ENCODE measurements at regions not wholly inside any gene's neighbourhood (a gene's known extent, or its start where the extent isn't known, plus 50 kb on each side); places are given as distances from the start of the nearest gene placed in this dataset.
"Not testable (repeated sequence)": the region's sequence is repeated elsewhere in the genome, so short reads cannot be mapped to it uniquely, and the experiment has no call there.

- no peak for DNase-seq (ENCODE audit: low spot score)
These were observed 91.4 kb upstream of the LHX1 start for GRCh38 chr17:36845916-36846315.

DNA sequence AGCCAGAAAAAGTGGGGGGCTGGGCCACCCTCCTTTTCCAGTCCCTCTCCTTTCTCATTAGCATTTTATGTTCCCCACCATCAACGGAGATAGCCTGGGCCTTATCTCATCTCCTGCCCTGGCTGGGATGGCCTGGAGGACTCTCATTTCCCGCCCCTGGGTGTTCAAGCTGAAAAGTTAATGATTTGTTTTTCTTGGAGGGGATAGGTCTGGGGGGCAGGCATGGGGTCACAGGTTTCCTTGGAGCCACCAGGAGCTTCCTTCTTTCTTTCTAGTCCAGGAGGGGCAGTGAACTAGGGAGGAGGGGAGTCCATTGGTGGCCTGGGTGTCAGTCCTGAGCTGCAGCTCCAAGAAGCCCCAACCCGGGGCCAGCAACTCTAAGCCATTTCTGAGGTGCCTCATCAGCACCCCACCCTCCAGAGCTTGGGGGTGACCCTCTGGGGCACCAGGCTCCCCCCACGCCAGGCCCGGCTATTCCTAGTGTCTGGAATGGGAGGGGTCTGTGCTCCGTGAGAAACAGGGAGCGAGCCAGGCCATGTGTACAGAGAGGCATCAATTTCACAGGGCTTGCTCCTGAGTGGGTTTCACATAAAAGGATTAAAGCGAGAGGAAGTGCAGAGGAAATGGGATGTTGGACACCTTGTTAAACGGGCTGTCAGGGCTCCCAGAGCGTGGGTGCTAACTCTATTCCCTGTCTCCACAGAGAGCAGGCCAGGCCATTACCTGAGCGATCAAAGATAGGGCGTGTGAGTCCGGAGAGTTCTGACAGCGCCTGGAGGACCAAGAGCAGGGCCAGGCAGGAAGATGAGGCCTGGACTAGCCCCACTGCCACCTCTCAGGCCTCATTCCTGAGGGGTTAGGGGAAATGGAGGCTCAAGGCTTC lies 90.6 kb upstream of the LHX1 start:
- DNase-seq (ENCODE audit: low spot score), result no peak

DNA sequence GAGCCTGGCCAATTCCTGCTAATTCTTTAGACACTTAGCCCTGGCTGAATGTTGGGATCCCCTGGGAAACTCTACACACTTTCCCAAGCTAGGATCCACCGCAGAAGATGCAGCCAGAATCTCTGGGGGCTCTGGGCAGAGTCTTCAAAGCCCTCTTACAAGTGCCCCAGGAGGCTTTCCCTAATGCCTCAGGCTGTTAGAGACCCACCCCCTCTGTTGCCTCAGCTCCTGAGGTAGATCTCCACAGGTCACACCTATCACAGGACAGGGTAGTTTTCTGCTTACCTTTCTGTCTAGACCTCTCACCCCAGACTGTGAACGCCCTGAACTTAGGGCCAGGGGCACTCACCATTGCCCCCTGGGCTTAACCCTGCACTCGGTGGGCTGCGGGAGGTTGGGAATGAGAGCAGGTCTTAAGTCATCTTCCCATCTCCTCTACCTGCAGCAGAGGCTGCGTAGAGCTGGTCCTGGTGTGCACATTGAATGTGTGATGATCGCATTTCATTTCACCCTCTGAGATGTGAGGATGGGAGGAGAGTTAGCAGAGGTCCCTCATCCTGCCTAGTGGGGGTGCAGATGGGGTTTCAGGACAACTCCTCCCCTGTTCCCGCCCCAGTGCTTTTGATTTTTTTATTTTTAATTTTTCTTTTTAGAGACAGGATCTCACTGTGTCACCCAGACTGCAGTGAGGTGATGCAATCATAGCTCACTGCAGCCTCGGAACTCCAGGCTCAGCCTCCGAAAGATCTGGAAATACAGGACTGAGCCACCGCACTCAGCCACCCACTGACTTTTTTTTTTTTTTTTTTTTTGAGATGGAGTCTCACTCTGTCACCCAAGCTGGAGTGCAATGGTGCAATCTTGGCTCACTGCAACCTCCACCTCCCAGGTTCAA lies 89.0 kb upstream of the LHX1 start:
- DNase-seq (ENCODE audit: low spot score), result no peak

GRCh38 chr17:36849020-36849419 lies 88.3 kb upstream of the LHX1 start:
- not testable (repeated sequence) for DNase-seq (ENCODE audit: low spot score)

- no peak for DNase-seq (ENCODE audit: low spot score)
These were observed 87.4 kb upstream of the LHX1 start for GRCh38 chr17:36849871-36850348.

DNA sequence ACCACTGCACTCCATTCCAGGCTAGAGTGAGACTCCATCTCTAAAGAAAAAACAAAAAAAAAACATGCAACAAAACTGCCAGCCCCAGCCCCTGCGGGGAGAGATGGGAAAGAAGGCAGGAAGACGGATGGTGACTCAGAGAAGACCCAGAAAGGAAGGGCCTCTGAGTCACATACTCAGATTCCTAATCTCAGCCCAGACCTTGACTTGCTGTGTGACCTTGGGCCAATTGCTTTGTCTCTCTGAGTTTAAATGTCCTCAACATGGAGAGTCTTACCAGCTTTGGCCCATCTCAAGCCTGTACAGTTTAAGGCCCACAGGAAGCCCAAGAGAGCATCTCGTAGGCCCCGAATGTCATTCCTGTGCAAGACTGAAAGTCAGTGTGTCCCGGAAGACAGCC lies 86.5 kb upstream of the LHX1 start:
- no peak for DNase-seq (ENCODE audit: low spot score)

DNA sequence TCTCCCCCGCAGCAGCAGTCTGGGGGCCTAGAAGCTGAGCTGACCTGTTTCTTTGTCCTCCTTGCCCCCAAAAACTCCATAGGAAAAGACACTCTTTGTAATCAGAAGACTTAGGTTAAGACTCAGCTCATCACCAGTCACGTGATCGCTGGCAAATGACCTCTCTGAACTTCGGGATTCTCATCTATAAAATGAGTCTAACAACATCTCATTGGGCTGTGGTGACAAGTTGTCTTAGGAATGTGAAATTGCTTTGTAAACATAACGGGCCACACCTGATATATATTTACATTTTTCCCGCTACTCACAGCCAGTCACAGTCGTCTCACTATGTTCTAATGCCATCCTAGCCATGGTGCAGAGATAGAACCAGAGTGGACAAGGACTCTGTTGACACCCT lies 86.0 kb upstream of the LHX1 start:
- no peak for DNase-seq (ENCODE audit: low spot score)

DNA sequence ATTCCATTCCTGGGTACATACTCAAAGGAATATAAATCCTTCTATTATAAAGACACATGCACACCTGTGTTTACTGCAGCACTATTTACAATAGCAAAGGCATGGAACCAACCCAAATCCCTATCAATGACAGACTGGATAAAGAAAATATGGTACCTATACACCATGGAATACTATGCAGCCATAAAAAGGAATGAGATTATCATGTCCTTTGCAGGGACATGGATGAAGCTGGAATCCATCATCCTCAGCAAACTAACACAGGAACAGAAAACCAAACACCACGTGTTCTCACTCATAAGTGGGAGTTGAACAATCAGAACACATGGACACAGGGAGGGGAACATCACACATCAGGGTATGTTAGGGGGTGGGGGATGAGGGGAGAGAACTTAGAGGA lies 84.8 kb upstream of the LHX1 start:
- DNase-seq (ENCODE audit: low spot score), result not testable (repeated sequence)

DNA sequence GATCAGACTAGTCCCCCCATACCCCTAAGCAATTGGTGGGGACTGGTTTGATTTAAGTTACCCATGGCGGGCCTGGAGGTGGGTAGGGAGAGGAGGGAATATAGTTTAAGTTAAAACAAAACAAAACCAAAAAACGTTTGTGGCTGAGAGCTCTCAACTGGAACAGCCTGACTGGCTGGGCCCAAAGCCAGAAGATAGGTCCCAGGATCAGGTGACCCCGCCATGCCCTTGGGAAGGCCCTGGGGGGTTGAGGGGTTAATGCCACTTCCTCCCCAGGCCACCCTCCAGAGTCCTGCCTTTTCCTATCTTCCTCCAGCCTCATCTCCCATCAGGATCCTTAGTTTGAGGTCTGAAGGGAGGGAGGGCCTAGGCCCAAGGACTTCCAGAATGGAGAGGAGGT lies 82.3 kb upstream of the LHX1 start:
- no peak for DNase-seq (ENCODE audit: low spot score)

- no peak for DNase-seq (ENCODE audit: low spot score)
These were observed 81.8 kb upstream of the LHX1 start for GRCh38 chr17:36855459-36855858.

- DNase-seq (ENCODE audit: low spot score), result no peak
These were observed 81.1 kb upstream of the LHX1 start for GRCh38 chr17:36856222-36856621.

- no peak for DNase-seq (ENCODE audit: low spot score)
These were observed 80.3 kb upstream of the LHX1 start for GRCh38 chr17:36856903-36857381.

DNA sequence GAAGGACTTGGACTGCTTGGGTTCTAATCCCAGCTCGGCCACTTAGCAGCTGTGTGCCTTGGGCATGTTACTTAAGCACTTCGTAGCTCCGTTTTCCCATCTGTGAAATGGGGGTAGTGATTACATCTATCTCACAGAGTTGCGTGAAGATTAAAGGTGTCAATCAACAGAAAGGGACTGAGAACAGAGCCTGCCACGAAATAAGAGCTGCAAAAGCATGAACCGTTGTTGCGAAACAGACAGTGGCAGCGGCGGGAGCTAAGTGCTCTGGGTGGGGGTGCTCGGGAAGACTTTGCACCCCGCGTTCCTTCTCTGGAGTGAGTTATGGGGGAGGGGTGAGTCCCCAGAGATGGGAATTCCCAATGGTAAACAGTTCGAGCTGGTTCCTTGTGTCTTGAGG lies 79.6 kb upstream of the LHX1 start:
- no peak for DNase-seq (ENCODE audit: low spot score)

DNA sequence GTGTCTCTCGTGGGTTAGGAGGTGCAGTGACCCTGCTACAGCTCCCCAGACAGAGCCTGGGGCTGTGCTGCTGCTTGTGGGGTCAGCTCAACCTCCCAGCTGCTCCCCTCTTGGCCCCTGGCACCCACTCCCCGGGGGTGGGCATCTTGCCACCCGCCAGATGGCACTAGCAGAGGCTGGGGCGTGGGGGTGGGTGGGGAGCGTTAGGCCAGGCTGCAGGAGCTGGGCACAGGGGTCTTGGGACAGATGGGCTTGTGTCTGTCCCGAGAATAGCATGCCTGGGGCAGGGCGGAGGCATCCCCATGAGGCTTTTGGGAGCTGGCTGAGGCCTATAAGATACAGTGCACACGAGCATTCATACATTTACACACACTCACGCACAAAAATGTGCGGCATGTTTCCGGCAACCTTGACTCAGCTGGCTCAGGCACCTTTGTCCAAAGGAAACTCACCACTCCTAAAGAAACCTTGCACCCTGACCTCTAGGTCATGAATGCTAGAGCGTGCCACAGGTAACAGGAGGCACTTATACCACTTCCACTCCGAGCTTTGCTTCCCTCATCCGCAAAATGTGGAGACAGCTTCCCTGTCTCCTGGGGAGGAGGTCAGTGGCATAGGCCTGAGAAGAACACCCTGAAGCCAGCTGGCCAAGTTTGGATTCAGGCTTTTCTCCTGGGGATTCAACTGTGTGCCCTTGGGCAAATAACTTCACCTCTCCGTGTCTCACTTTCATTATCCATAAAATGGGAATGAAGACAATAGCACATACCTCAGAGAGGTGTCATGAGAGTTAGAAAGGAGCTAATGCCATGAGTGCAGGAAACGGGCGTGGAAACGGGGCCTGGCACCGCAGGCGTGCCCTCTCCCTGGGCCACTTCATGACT lies 78.9 kb upstream of the LHX1 start:
- DNase-seq (ENCODE audit: low spot score), result no peak

DNA sequence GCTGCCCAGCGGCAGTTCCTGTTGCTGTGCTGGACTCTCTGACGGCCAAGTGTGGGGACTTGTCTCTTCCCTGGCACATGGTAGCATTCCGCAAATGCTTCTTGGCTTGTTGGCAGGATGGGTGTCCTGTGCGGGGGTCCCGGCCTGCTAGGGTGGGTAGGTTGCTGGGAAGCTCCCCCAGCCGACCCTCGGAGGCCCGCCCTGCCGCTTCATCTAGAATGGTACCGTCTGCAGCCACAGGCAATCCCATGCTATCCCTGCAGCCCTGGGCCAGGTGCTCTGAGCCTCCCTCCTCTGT lies 78.3 kb upstream of the LHX1 start:
- DNase-seq (ENCODE audit: low spot score), result no peak

DNA sequence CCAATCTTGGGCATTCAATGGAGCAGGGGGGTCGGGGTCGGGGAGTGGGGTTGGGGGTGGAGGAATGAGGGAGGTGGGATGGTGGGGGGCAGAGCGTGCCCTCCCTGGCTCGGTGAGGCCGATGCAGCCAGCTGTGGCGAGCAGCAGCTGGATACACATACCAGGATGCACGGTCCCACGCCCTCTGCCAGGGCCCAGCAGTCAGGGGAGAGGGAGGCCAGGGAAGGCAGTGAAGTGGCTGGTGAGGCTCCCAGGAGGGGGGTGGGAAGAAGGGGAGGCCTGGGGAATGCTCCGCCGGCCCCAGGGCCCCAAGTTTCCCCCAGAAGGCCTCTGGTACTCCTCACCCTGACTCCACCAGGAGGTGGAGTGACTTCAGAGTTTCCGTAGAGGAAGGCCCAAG lies 77.6 kb upstream of the LHX1 start:
- no peak for DNase-seq (ENCODE audit: low spot score)

DNA sequence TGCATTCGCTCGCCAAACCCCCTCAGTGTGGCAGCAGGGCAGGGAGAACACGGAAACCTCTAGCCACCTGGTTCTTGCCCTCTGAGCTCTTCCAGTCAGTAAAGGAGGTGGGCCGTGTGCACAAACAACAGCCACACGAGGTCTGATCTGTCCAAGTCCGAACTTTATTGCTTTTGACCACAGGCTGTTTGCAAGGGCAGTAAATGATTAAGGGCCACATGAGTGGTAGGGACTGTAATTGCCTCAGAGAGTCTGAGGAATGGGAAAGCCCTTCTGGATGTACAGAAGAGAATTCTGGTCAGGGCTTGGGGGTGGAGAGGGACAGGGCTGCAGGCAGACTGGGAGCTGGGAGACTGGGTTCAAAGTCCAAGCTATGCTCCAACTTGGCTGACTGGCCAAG lies 75.7 kb upstream of the LHX1 start:
- no peak for DNase-seq (ENCODE audit: low spot score)

DNA sequence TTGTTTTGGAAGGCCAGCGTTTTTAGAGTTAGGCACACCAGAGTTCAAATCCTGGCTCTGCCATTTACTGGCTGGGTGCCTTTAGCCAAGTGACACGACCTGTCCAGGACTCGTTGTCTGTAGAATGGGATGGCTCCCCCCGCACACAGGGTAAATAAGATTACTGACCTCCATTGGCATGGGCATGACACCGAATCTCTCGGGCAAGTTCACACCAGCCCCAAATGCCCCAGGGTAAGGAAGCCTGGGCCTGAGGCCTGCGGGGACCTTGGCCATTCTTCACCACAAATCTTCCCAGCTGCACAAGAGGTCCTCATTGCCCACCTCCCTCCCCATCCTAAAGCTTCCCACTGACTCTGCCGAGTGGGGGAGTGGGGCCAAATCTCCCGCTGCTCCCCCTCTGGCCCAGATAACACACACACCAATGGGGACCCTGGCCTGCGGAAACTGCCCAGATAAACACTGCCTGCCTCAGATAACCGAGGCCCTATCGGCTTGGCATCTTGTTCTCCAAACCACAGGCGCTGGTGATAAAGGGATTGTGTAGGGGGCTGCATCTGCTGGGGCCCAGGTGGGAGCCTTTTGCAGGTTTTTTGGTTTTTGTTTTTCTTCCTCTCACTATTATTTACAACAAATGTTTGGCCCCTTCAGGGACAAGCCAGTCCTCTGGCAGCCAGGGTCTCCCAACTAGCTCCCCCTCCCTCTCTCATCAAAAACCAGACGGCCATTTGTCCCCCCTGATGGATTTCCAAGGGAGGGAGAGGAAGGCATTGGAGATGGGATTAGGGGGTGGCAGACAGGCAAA lies 75.0 kb upstream of the LHX1 start:
- DNase-seq (ENCODE audit: low spot score), result no peak

DNA sequence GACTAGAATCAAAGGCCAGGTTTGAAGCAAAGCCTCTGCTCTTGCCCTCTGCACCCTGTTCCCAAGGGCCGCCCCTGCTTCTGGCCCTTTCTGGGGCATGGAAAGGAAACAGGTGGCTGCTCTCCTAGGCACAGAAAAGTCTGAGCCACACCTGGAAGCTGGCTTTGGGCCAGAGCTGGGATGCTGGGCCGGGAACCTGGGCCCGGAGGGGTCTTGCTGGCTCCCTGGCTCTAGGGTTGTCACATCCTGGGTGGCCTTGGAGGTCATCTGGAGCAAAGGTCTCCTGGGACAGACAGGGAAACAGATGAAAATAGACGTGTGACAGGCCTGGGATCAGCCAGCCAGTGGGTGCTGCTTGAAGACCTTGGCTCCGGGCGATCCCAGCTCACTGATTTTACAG lies 74.1 kb upstream of the LHX1 start:
- no peak for DNase-seq (ENCODE audit: low spot score)

- DNase-seq (ENCODE audit: low spot score), result no peak
These were observed 73.3 kb upstream of the LHX1 start for GRCh38 chr17:36863676-36864612.

Data from putamen (tissue), 1 donor.